Naive thymus-derived CD4-positive, alpha-beta T cell (primary cell): ENCODE measurements at regions not wholly inside any gene's neighbourhood (a gene's known extent, or its start where the extent isn't known, plus 50 kb on each side); places are given as distances from the start of the nearest gene placed in this dataset.

Experiments
- ATAC-seq: fragments of 150-1000 bp; cut with Tn5 transposase; 2 replicates; pipeline ENCODE4 v1.10.0; 2021; ENCODE audit warnings: mild to moderate bottlenecking, moderate library complexity
- CTCF ChIA-PET: fragments of 350-600 bp; sonication (Branson Sonifier 250); formaldehyde crosslinking; loops from one replicate; lab custom pipeline; 2021; ENCODE audit warnings: antibody characterized with exemption; lab: Charles Lee
- POLR2A ChIA-PET: fragments of 350-600 bp; sonication (Branson Sonifier 250); formaldehyde crosslinking; loops from one replicate; lab custom pipeline; 2021; ENCODE audit warnings: antibody characterized with exemption, inconsistent platforms; lab: Charles Lee
- DNase-seq, 9 donors: peaks; one replicate each; pipeline versions ENCODE4 v3.0.0 to v3.0.0-alpha.2; 2020 to 2022; ENCODE audit warnings: mixed read lengths in 1 of 9
- H3K27ac ChIP-seq: one replicate; pipeline ENCODE4 v1.7.0; 2013; ENCODE audit warnings: mild to moderate bottlenecking, low read depth, low read length, moderate library complexity
- H3K27me3 ChIP-seq, 2 donors: one replicate each; pipeline ENCODE4 v1.7.0; 2013; ENCODE audit warnings: low read length in 2 of 2, mild to moderate bottlenecking in 2 of 2, moderate library complexity in 2 of 2; ENCODE audit not compliant: control insufficient read depth in 2 of 2, insufficient read depth in 2 of 2
- H3K36me3 ChIP-seq, 3 experiments: 1 replicate in 2 of 3; 2 replicates in 1 of 3; pipeline ENCODE4 v1.7.0; 2013; ENCODE audit warnings: low read length in 3 of 3, mild to moderate bottlenecking in 3 of 3, moderate library complexity in 1 of 3; ENCODE audit not compliant: insufficient read depth in 3 of 3, control insufficient read depth in 2 of 3
- H3K4me1 ChIP-seq, 2 donors: one replicate each; pipeline ENCODE4 v1.7.0; 2013; ENCODE audit warnings: low read length in 2 of 2, mild to moderate bottlenecking in 2 of 2, moderate library complexity in 1 of 2; ENCODE audit not compliant: control insufficient read depth in 2 of 2, insufficient read depth in 2 of 2
- H3K4me3 ChIP-seq: 2 replicates; pipeline ENCODE4 v1.7.0; 2013; ENCODE audit warnings: mild to moderate bottlenecking, low read length
- H3K9me3 ChIP-seq, 3 experiments: 1 replicate in 2 of 3; 2 replicates in 1 of 3; pipeline ENCODE4 v1.7.0; 2013; ENCODE audit warnings: low read length in 3 of 3; ENCODE audit not compliant: control insufficient read depth in 2 of 3
- H3K27ac Mint-ChIP-seq, 9 donors: one replicate each; pipeline ENCODE4 v1.8.0; 2020 to 2022; ENCODE audit warnings: mixed read lengths in 9 of 9, mild to moderate bottlenecking in 8 of 9, moderate library complexity in 5 of 9, inconsistent platforms in 2 of 9
- H3K27me3 Mint-ChIP-seq, 5 donors: one replicate each; pipeline ENCODE4 v1.8.0; 2021 to 2022; ENCODE audit warnings: mixed read lengths in 5 of 5, mild to moderate bottlenecking in 1 of 5
- H3K36me3 Mint-ChIP-seq, 5 donors: one replicate each; pipeline ENCODE4 v1.8.0; 2020 to 2022; ENCODE audit warnings: mixed read lengths in 5 of 5, mild to moderate bottlenecking in 3 of 5, inconsistent platforms in 1 of 5
- H3K4me1 Mint-ChIP-seq, 7 donors: one replicate each; pipeline ENCODE4 v1.8.0; 2020 to 2022; ENCODE audit warnings: mixed read lengths in 7 of 7, mild to moderate bottlenecking in 3 of 7, inconsistent platforms in 1 of 7
- H3K4me3 Mint-ChIP-seq, 10 donors: one replicate each; pipeline ENCODE4 v1.8.0; 2020 to 2022; ENCODE audit warnings: mild to moderate bottlenecking in 10 of 10, mixed read lengths in 10 of 10, moderate library complexity in 6 of 10, inconsistent platforms in 2 of 10
- H3K9me3 Mint-ChIP-seq, 11 donors: one replicate each; pipeline ENCODE4 v1.8.0; 2020 to 2022; ENCODE audit warnings: mixed read lengths in 11 of 11, mild to moderate bottlenecking in 4 of 11, inconsistent platforms in 1 of 11, moderate library complexity in 1 of 11
- intact Hi-C, 2 donors: fragments of 100-400 bp; cut with micrococcal nuclease; formaldehyde crosslinking; loops; one replicate each; pipeline ENCODE4 v1.15.1; 2023

DNA sequence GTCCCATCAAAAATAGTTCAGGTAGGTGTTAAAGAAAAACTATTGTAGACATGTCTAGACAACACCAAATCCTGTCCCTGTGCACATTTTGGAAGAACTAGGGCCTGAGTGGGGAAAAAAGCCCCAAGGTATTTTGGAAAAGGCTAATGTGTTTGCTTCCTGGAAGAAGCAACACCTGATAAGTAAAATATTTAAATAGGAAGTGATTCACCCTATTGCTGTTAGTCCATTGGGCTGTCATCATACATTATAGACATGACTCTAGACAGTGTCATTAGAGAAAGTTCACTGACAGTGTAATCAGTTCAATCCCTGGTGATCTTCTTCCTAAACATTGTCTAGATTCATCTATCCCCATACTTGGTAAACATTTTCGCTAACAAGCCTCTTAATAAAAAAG lies 465.3 kb downstream of the CBLN4 start:
- POLR2A ChIA-PET = no interaction called here

DNA sequence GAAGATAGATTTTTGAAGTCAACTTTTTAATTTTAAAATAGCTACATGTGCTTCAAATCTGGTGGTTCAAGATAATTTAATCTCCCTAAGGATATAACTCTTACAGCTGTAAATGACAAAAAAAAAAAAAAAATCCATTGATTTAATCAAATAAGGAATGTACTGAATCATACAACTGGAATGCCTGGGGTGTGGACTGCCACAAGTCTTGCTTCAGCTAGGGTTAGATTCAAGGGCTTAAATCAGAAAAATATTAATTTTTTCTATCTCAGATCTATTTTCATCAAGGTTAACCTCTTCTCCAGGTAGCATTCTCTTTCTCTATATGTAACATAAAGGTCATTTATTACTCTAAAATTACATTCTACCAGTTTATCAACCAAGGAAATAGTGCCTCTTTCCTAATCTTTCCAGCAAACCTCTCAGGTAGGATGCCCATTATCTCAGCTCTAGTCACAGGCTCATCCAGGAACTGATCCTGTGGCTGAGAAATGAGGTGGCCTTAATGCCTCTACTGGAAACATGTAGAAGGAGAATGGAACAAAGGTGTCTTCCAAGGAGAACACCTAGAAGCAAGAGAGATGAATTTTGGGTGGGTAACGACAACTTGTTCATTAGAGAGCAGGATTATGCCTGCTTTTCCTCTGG lies 466.9 kb downstream of the CBLN4 start:
- Histone ChIP-seq H3K9me3 (no peaks in the 10 kb centered on the region), H3K27me3 (no peaks in the 10 kb centered on the region), H3K36me3 (no peaks in the 10 kb centered on the region), H3K4me3 (no peak overlapping the region), H3K27ac (no peak overlapping the region), H3K4me1 (no peaks in the 10 kb centered on the region)
- H3K4me3 Mint-ChIP-seq = no peak overlapping the region
- no peaks in the 10 kb centered on the region for H3K36me3 Mint-ChIP-seq
- no peaks in the 10 kb centered on the region for H3K4me1 Mint-ChIP-seq
- H3K27me3 Mint-ChIP-seq = peaks cover 0 to 4% (median 0%) of the 10 kb centered on the region in 5 donors
- peaks cover 0 to 15% (median 4%) of the 10 kb centered on the region in 11 donors for H3K9me3 Mint-ChIP-seq
- no peak overlapping the region for H3K27ac Mint-ChIP-seq
- ChIA-PET POLR2A (no interaction called here), CTCF (no interaction called here)
- DNase-seq (no peak), ATAC-seq (no peak)
- intact Hi-C loops = no loop called here

More for the DNA sequence above, 465.3 kb downstream of the CBLN4 start:
- no peaks in the 10 kb centered on the region for H3K9me3 ChIP-seq
- H3K4me3 ChIP-seq = no peak overlapping the region
- CTCF ChIA-PET = no interaction called here
- intact Hi-C loops = no loop called here
- H3K4me3 Mint-ChIP-seq = no peak overlapping the region
- peaks cover 0 to 12% (median 5%) of the 10 kb centered on the region in 11 donors for H3K9me3 Mint-ChIP-seq
- H3K36me3 ChIP-seq = no peaks in the 10 kb centered on the region
- H3K4me1 Mint-ChIP-seq = no peaks in the 10 kb centered on the region
- no peak for ATAC-seq
- H3K4me1 ChIP-seq = no peaks in the 10 kb centered on the region
- no peak for DNase-seq
- H3K27ac Mint-ChIP-seq = no peak overlapping the region
- no peaks in the 10 kb centered on the region for H3K27me3 Mint-ChIP-seq
- no peak overlapping the region for H3K27ac ChIP-seq
- H3K36me3 Mint-ChIP-seq = no peaks in the 10 kb centered on the region
- no peaks in the 10 kb centered on the region for H3K27me3 ChIP-seq

DNA sequence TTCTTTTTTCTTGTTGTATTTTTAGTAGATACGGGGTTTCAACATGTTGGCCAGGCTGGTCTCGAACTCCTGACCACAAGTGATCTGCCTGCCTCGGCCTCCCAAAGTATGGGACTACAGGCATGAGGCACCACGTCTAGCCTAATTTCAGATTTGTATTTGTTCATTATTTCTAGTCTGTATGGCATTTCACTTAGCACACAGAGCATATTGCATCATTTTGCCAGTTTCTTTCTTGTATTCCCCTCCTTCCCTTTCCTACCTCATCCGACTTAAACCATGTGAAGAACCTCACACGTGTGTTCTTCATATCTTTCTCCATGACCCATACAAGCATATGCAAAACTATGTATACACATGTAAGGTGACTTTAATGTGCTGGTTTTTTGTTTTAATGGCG lies 470.0 kb downstream of the CBLN4 start:
- H3K27ac ChIP-seq = no peak overlapping the region
- H3K27ac Mint-ChIP-seq = no peak overlapping the region
- H3K36me3 ChIP-seq = no peaks in the 10 kb centered on the region
- H3K4me3 ChIP-seq = no peak overlapping the region
- DNase-seq = no peak
- H3K27me3 Mint-ChIP-seq = peaks cover 0 to 4% (median 0%) of the 10 kb centered on the region in 5 donors
- ChIA-PET CTCF (no interaction called here), POLR2A (no interaction called here)
- H3K4me3 Mint-ChIP-seq = no peak overlapping the region
- H3K9me3 ChIP-seq = no peaks in the 10 kb centered on the region
- H3K4me1 Mint-ChIP-seq = no peaks in the 10 kb centered on the region
- peaks cover 0 to 15% (median 4%) of the 10 kb centered on the region in 11 donors for H3K9me3 Mint-ChIP-seq
- no peak for ATAC-seq
- H3K36me3 Mint-ChIP-seq = no peaks in the 10 kb centered on the region
- H3K4me1 ChIP-seq = no peaks in the 10 kb centered on the region
- H3K27me3 ChIP-seq = no peaks in the 10 kb centered on the region
- intact Hi-C loops = no loop called here

DNA sequence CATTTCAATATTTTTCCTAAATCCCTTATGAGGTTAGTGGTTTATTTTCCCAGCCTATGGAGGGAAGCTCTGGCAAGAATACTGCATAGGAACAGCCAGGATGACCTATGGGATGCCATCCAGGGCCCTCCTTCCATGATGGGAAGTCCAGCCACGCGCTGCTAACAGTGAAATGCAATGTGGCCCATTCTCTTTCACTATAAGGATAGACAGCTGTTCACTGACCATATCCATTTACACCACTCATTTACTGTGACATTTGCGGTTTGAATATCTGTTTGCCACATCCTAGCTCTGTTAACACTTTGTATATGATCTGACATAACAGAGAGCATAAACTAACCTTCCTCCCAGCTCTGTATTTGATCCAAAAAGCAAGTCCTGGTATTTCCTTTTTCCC lies 471.7 kb downstream of the CBLN4 start:
- no peaks in the 10 kb centered on the region for H3K27me3 ChIP-seq
- H3K4me3 Mint-ChIP-seq = no peak overlapping the region

DNA sequence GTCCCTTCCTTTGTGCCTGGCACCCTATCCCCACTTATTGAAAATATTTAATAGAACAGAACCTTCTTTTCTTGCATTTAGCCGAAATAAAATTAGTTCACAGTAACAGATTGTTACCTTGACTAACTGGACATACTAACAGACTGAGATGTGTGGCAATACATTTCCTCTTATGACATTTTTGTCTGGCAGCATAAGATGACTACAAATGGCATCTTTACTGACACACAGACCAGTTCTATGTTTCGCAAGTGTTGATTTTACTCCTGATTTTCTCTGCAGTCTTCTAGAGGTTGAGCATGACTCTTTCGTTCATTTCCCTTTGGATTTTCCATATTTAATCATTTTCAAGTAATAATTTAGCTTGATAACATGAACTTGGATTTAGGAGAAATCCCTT lies 474.6 kb downstream of the CBLN4 start:
- intact Hi-C loops = no loop called here
- no peak overlapping the region for H3K27ac Mint-ChIP-seq
- H3K4me1 Mint-ChIP-seq = no peaks in the 10 kb centered on the region
- H3K4me3 ChIP-seq = no peak overlapping the region
- H3K27me3 ChIP-seq = no peaks in the 10 kb centered on the region
- DNase-seq (no peak), ATAC-seq (no peak)
- ChIA-PET POLR2A (no interaction called here), CTCF (no interaction called here)
- H3K9me3 Mint-ChIP-seq = peaks cover 1 to 21% (median 6%) of the 10 kb centered on the region in 11 donors
- H3K36me3 ChIP-seq = no peaks in the 10 kb centered on the region
- H3K9me3 ChIP-seq = no peaks in the 10 kb centered on the region
- H3K4me1 ChIP-seq = no peaks in the 10 kb centered on the region
- no peak overlapping the region for H3K27ac ChIP-seq
- no peak overlapping the region for H3K4me3 Mint-ChIP-seq
- H3K27me3 Mint-ChIP-seq = peaks cover 0 to 4% (median 0%) of the 10 kb centered on the region in 5 donors
- H3K36me3 Mint-ChIP-seq = no peaks in the 10 kb centered on the region

More for the DNA sequence above, 471.7 kb downstream of the CBLN4 start:
- H3K36me3 Mint-ChIP-seq = no peaks in the 10 kb centered on the region
- intact Hi-C loops = no loop called here
- ChIA-PET CTCF (no interaction called here), POLR2A (no interaction called here)
- ATAC-seq = no peak
- no peaks in the 10 kb centered on the region for H3K4me1 ChIP-seq
- H3K4me3 ChIP-seq = no peak overlapping the region
- peaks cover 0 to 19% (median 4%) of the 10 kb centered on the region in 11 donors for H3K9me3 Mint-ChIP-seq
- DNase-seq = no peak
- H3K36me3 ChIP-seq = no peaks in the 10 kb centered on the region
- no peaks in the 10 kb centered on the region for H3K4me1 Mint-ChIP-seq
- H3K27ac ChIP-seq = no peak overlapping the region
- H3K27ac Mint-ChIP-seq = no peak overlapping the region
- H3K9me3 ChIP-seq = no peaks in the 10 kb centered on the region
- peaks cover 0 to 4% (median 0%) of the 10 kb centered on the region in 5 donors for H3K27me3 Mint-ChIP-seq

DNA sequence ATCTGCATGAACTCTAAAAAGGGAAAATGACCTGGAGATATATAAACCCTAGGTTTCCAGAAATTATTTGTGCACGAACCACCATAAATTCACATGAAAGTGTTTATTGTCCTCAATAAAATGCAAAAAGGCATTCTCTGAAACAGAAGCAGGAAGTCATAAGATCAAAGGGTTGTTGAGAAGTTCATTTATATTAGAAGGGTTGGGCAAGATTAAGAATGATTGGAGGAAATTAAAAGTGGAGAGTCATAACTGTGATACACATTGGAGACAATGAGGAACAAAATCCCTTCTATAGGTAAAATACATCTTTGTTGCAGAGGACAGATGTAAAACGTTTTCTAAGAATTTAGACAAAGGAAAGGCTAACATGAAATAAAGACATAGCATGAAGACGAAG lies 476.8 kb downstream of the CBLN4 start:
- no peak overlapping the region for H3K4me3 Mint-ChIP-seq
- intact Hi-C loops = no loop called here
- no peaks in the 10 kb centered on the region for H3K27me3 ChIP-seq
- no peak overlapping the region for H3K27ac ChIP-seq
- H3K9me3 ChIP-seq = no peaks in the 10 kb centered on the region
- DNase-seq = no peak
- H3K9me3 Mint-ChIP-seq = peaks cover 0 to 16% (median 5%) of the 10 kb centered on the region in 11 donors
- H3K36me3 ChIP-seq = no peaks in the 10 kb centered on the region
- ChIA-PET POLR2A (no interaction called here), CTCF (no interaction called here)
- H3K27ac Mint-ChIP-seq = no peak overlapping the region
- H3K4me1 Mint-ChIP-seq = no peaks in the 10 kb centered on the region
- ATAC-seq = no peak
- no peaks in the 10 kb centered on the region for H3K4me1 ChIP-seq
- no peaks in the 10 kb centered on the region for H3K27me3 Mint-ChIP-seq
- H3K4me3 ChIP-seq = no peak overlapping the region
- H3K36me3 Mint-ChIP-seq = no peaks in the 10 kb centered on the region

DNA sequence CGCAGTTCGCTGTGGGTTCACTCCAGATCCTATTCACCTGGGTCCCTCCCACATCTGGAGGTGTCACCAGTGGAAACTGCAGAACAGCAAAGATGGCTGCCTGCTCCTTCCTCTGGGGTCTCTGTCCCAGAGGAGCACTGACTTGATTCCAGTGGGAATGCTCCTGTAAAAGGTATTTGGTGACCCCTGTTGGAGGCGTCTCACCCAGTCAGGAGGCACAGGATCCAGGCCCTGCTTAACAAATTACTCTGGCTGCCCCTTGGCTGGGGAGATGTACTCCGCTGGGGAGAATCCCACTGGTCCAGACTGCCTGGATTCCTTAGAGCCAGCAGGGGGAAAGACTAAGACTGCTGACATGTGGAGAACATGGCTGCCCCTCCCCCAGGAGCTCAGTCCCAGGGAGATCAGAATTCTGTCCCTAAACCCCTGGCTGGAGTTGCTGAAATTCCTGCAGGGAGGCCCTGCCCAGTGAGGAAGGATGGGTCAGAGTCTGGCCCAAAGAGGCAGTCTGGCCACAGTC lies 483.0 kb downstream of the CBLN4 start:
- Mint-ChIP-seq H3K4me3 (no peak overlapping the region), H3K36me3 (no peaks in the 10 kb centered on the region), H3K9me3 (peaks cover 0 to 31% (median 9%) of the 10 kb centered on the region in 11 donors), H3K27ac (no peak overlapping the region), H3K4me1 (no peaks in the 10 kb centered on the region), H3K27me3 (no peaks in the 10 kb centered on the region)
- Histone ChIP-seq H3K27me3 (no peaks in the 10 kb centered on the region), H3K4me1 (no peaks in the 10 kb centered on the region), H3K9me3 (no peaks in the 10 kb centered on the region), H3K4me3 (no peak overlapping the region), H3K36me3 (no peaks in the 10 kb centered on the region), H3K27ac (no peak overlapping the region)
- ChIA-PET POLR2A (no interaction called here), CTCF (no interaction called here)
- ATAC-seq (no peak), DNase-seq (no peak)
- intact Hi-C loops = no loop called here
